ENCODE measurements at regions not wholly inside any gene's neighbourhood (a gene's known extent, or its start where the extent isn't known, plus 50 kb on each side); places are given as distances from the start of the nearest gene placed in this dataset.

DNA sequence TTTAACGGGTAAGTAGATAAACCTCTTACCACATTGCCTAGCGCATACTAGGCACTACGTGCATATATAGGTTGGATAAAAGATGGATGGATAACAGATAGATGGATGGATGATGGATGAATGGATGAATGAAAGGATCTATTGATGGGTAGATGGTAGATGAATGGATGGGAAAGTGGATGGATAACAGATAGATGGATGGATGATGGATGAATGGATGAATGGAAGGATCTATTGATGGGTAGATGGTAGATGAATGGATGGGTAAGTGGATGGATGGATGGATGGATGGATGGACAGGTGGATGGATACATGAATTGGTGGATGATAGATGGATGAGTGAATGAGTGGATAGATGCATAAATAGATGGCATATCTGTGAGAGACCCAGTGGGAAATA is 555.0 kb downstream of the MN1 start:
- H4K20me1 ChIP-seq (ENCODE audit: insufficient read depth, low read length): no peaks in the 10 kb centered on the region
- peaks cover 3% of the 10 kb centered on the region for H3K9me3 ChIP-seq (ENCODE audit: insufficient read depth, low read depth, low read length)
- no peak overlapping the region for H3K4me2 ChIP-seq (ENCODE audit: low read length)
- H2AFZ ChIP-seq (ENCODE audit: low read depth, low read length): no peak overlapping the region
- peaks cover 10% of the 10 kb centered on the region for H3K4me1 Mint-ChIP-seq (ENCODE audit: low read depth, unreplicated experiment)
- no peak for DNase-seq (ENCODE audit: low read depth)
- peaks cover 4% of the 10 kb centered on the region for H3K9me3 Mint-ChIP-seq (ENCODE audit: unreplicated experiment)
- no peaks in the 10 kb centered on the region for H3K79me2 ChIP-seq (ENCODE audit: insufficient read depth, low read length)
- no peak overlapping the region for H3K4me3 Mint-ChIP-seq (ENCODE audit: unreplicated experiment)
- H3K36me3 Mint-ChIP-seq (ENCODE audit: low read depth, unreplicated experiment): no peaks in the 10 kb centered on the region
- H3K27me3 Mint-ChIP-seq (ENCODE audit: low read depth, unreplicated experiment): peaks cover 2% of the 10 kb centered on the region
- no peaks in the 10 kb centered on the region for H3K27me3 ChIP-seq (ENCODE audit: insufficient read depth, low read length)
- no peak overlapping the region for H3K27ac ChIP-seq (ENCODE audit: low read depth, low read length)
- H3K27ac Mint-ChIP-seq (ENCODE audit: unreplicated experiment): no peak overlapping the region
- H3K9ac ChIP-seq (ENCODE audit: low read length): no peak overlapping the region
- FAIRE-seq: no peak
- H3K36me3 ChIP-seq (ENCODE audit: insufficient read depth, low read length): no peaks in the 10 kb centered on the region
- H3K4me3 ChIP-seq (ENCODE audit: insufficient read depth, low read depth, low read length): no peak overlapping the region
- no peak for TF ChIP-seq EZH2 (IDR thresholded peaks at IDR 0.05; ENCODE audit: insufficient read depth, low read length)
- no peak for TF ChIP-seq CTCF (IDR thresholded peaks at IDR 0.05; ENCODE audit: insufficient read depth, low read depth, low read length)
- peaks cover 14% of the 10 kb centered on the region for H3K4me1 ChIP-seq (ENCODE audit: insufficient read depth, low read length)

DNA sequence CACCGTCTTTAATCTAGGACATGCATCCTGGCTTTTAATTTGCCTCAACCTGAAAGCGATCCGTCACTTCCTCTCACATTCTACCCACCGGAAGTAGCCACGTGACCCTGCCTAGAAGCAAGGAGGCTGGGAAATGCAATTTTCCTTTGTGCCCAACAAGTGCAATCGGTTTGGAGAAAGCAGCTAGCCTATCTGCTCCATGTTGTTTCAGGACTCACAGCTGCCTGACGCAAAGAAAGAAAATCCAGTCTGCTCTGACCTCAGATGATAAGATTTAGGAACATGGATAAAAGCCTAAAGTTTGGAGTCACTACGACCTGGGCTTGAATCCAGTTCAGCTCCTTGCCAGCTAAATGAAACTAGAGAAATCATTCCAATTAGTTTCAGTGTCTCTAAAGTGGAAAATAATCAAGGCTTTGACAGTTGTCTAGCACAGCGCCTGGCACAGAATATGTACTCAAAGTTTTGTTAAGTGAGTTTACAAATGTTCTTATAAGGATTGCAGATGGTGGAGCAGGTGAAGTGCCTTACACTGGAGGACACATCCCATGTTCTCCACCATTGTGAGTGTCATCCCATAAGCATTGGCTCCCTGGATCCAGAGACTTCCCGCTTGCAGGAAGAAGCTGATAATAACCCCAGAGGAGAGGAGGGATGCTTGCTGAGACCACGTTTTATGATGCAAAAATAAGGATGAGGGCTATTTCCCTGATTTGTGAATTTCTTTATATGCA is 553.7 kb downstream of the MN1 start:
- H3K36me3 Mint-ChIP-seq (ENCODE audit: low read depth, unreplicated experiment): no peaks in the 10 kb centered on the region
- no peak overlapping the region for H3K4me2 ChIP-seq (ENCODE audit: low read length)
- H4K20me1 ChIP-seq (ENCODE audit: insufficient read depth, low read length): no peaks in the 10 kb centered on the region
- H3K4me3 ChIP-seq (ENCODE audit: insufficient read depth, low read depth, low read length): no peak overlapping the region
- peaks cover 21% of the 10 kb centered on the region for H3K4me1 ChIP-seq (ENCODE audit: insufficient read depth, low read length)
- no peak overlapping the region for H3K27ac ChIP-seq (ENCODE audit: low read depth, low read length)
- TF ChIP-seq EZH2 (IDR thresholded peaks at IDR 0.05; ENCODE audit: insufficient read depth, low read length) (no peak), CTCF (IDR thresholded peaks at IDR 0.05; ENCODE audit: insufficient read depth, low read depth, low read length) (no peak)
- peaks cover 9% of the 10 kb centered on the region for H3K4me1 Mint-ChIP-seq (ENCODE audit: low read depth, unreplicated experiment)
- no peak overlapping the region for H3K9ac ChIP-seq (ENCODE audit: low read length)
- peaks cover 2% of the 10 kb centered on the region for H3K27me3 Mint-ChIP-seq (ENCODE audit: low read depth, unreplicated experiment)
- no peak overlapping the region for H3K27ac Mint-ChIP-seq (ENCODE audit: unreplicated experiment)
- no peaks in the 10 kb centered on the region for H3K36me3 ChIP-seq (ENCODE audit: insufficient read depth, low read length)
- no peaks in the 10 kb centered on the region for H3K27me3 ChIP-seq (ENCODE audit: insufficient read depth, low read length)
- H3K9me3 ChIP-seq (ENCODE audit: insufficient read depth, low read depth, low read length): peaks cover 6% of the 10 kb centered on the region
- H2AFZ ChIP-seq (ENCODE audit: low read depth, low read length): peak overlapping the region; percentile 23
- H3K4me3 Mint-ChIP-seq (ENCODE audit: unreplicated experiment): no peak overlapping the region
- DNase-seq (ENCODE audit: low read depth): peak; percentile 66
- FAIRE-seq: peak; percentile 39
- H3K9me3 Mint-ChIP-seq (ENCODE audit: unreplicated experiment): peaks cover 4% of the 10 kb centered on the region
- H3K79me2 ChIP-seq (ENCODE audit: insufficient read depth, low read length): no peaks in the 10 kb centered on the region

GRCh38 chr22:27250418-27250817 is 551.1 kb downstream of the MN1 start:
- Mint-ChIP-seq H3K27me3 (ENCODE audit: low read depth, unreplicated experiment) (peaks cover 2% of the 10 kb centered on the region), H3K9me3 (ENCODE audit: unreplicated experiment) (peaks cover 19% of the 10 kb centered on the region), H3K4me1 (ENCODE audit: low read depth, unreplicated experiment) (peaks cover 10% of the 10 kb centered on the region), H3K4me3 (ENCODE audit: unreplicated experiment) (no peak overlapping the region), H3K27ac (ENCODE audit: unreplicated experiment) (no peak overlapping the region), H3K36me3 (ENCODE audit: low read depth, unreplicated experiment) (peaks cover 1% of the 10 kb centered on the region)
- H2AFZ ChIP-seq (ENCODE audit: low read depth, low read length): no peak overlapping the region
- H3K9me3 ChIP-seq (ENCODE audit: insufficient read depth, low read depth, low read length): peaks cover 10% of the 10 kb centered on the region
- no peaks in the 10 kb centered on the region for H3K79me2 ChIP-seq (ENCODE audit: insufficient read depth, low read length)
- TF ChIP-seq EZH2 (IDR thresholded peaks at IDR 0.05; ENCODE audit: insufficient read depth, low read length) (no peak), CTCF (IDR thresholded peaks at IDR 0.05; ENCODE audit: insufficient read depth, low read depth, low read length) (no peak)
- peaks cover 17% of the 10 kb centered on the region for H3K4me1 ChIP-seq (ENCODE audit: insufficient read depth, low read length)
- FAIRE-seq (no peak), DNase-seq (ENCODE audit: low read depth) (no peak)
- H3K36me3 ChIP-seq (ENCODE audit: insufficient read depth, low read length): no peaks in the 10 kb centered on the region
- no peaks in the 10 kb centered on the region for H3K27me3 ChIP-seq (ENCODE audit: insufficient read depth, low read length)
- H3K27ac ChIP-seq (ENCODE audit: low read depth, low read length): no peak overlapping the region
- no peak overlapping the region for H3K9ac ChIP-seq (ENCODE audit: low read length)
- no peak overlapping the region for H3K4me3 ChIP-seq (ENCODE audit: insufficient read depth, low read depth, low read length)
- no peaks in the 10 kb centered on the region for H4K20me1 ChIP-seq (ENCODE audit: insufficient read depth, low read length)
- H3K4me2 ChIP-seq (ENCODE audit: low read length): no peak overlapping the region

Data from astrocyte (in vitro differentiated cells and primary cell).